K562 (cell line): ENCODE measurements at regions not wholly inside any gene's neighbourhood (a gene's known extent, or its start where the extent isn't known, plus 50 kb on each side); places are given as distances from the start of the nearest gene placed in this dataset.

ENCODE experiments used
- ARID4B ChIP-seq: sonication (generic); formaldehyde crosslinking; IDR thresholded peaks from 2 replicates; pipeline ENCODE4 v1.8.0; 2022; ENCODE audit warnings: mild to moderate bottlenecking, missing genetic modification reagents
- BRF2 ChIP-seq: IDR thresholded peaks from 3 replicates; pipeline ENCODE4 v1.6.1; 2011; ENCODE audit warnings: borderline replicate concordance, mild to moderate bottlenecking; ENCODE audit not compliant: insufficient read length, insufficient read depth
- GABPB2 ChIP-seq: fragments of 250-450 bp; sonication (Bioruptor Pico); conservative IDR thresholded peaks from 2 replicates; pipeline ENCODE4 v1.5.1; 2021; ENCODE audit warnings: mild to moderate bottlenecking
- HEY1 ChIP-seq: fragments of 250-450 bp; sonication (Bioruptor Pico); IDR thresholded peaks from 2 replicates; pipeline ENCODE4 v1.5.0; 2020; ENCODE audit warnings: mild to moderate bottlenecking, moderate library complexity, borderline replicate concordance
- NEUROD1 ChIP-seq: fragments of 150-350 bp; IDR thresholded peaks from 2 replicates; pipeline ENCODE4 v1.6.1; 2014; ENCODE audit warnings: borderline replicate concordance, low read length, low read depth; ENCODE audit not compliant: partially characterized antibody
- NFRKB ChIP-seq: fragments of 450-650 bp; IDR thresholded peaks from 2 replicates; pipeline ENCODE4 v1.6.1; 2016; ENCODE audit warnings: low read depth
- PRPF4 ChIP-seq: fragments of 200-400 bp; formaldehyde crosslinking; IDR thresholded peaks from one replicate; pipeline ENCODE4 v1.6.1; 2017; ENCODE audit warnings: low read length, low read depth, mild to moderate bottlenecking; ENCODE audit not compliant: insufficient read depth, poor library complexity, severe bottlenecking
- RNF2 ChIP-seq: sonication (generic); IDR thresholded peaks from 2 replicates; pipeline ENCODE4 v1.6.1; 2016
- RREB1 ChIP-seq: fragments of 250-450 bp; sonication (Bioruptor Pico); IDR thresholded peaks from 2 replicates; pipeline ENCODE4 v1.4.0; 2020
- SMC3 ChIP-seq: conservative IDR thresholded peaks from 2 replicates; pipeline ENCODE4 v1.6.1; 2011; ENCODE audit warnings: low read depth, low read length, improper control_type of control experiment; ENCODE audit not compliant: insufficient read depth
- TAF7 ChIP-seq: fragments of 450-650 bp; IDR thresholded peaks from 2 replicates; pipeline ENCODE4 v1.6.1; 2016; ENCODE audit warnings: missing genetic modification characterization, missing compliant biosample characterization
- THRB ChIP-seq: fragments of 450-650 bp; formaldehyde crosslinking; conservative IDR thresholded peaks from 2 replicates; pipeline ENCODE4 v1.4.0; 2022; ENCODE audit warnings: mild to moderate bottlenecking, missing genetic modification characterization
- WHSC1 ChIP-seq: IDR thresholded peaks from one replicate; pipeline ENCODE4 v1.6.1; 2012; ENCODE audit warnings: low read length, control low read depth, inconsistent platforms
- YBX1 ChIP-seq: fragments of 450-650 bp; IDR thresholded peaks from 2 replicates; pipeline ENCODE4 v1.7.1; 2016; ENCODE audit warnings: mild to moderate bottlenecking
- ZEB2 ChIP-seq: fragments of 450-650 bp; IDR thresholded peaks from 2 replicates; pipeline ENCODE4 v1.6.1; 2016
- ZFX ChIP-seq: sonication (generic); formaldehyde crosslinking; IDR thresholded peaks from 2 replicates; pipeline ENCODE4 v1.8.0; 2022; ENCODE audit warnings: mild to moderate bottlenecking, missing genetic modification reagents, moderate library complexity
- ZKSCAN1 ChIP-seq: fragments of 150-350 bp; IDR thresholded peaks from 2 replicates; pipeline ENCODE4 v1.6.1; 2016; ENCODE audit warnings: low read depth, low read length

GRCh38 chr1:30232288-30232899, 491.0 kb downstream of the MATN1 start (continued):
- TF ChIP-seq RREB1 (no peak), ZKSCAN1 (no peak), BRF2 (no peak), ARID4B (CRISPR knock-in tag) (no peak), YBX1 (no peak), SMC3 (peak; percentile 70), RNF2 (no peak), ZEB2 (peak; percentile 68), NEUROD1 (no peak), ZFX (no peak), PRPF4 (no peak), WHSC1 (no peak), HEY1 (no peak), TAF7 (no peak), GABPB2 (CRISPR knock-in tag) (no peak), NFRKB (no peak), THRB (CRISPR knock-in tag) (no peak)
